Coronary artery (tissue), 2 donors: ENCODE measurements at regions not wholly inside any gene's neighbourhood (a gene's known extent, or its start where the extent isn't known, plus 50 kb on each side); places are given as distances from the start of the nearest gene placed in this dataset.

ENCODE experiments used
- DNase-seq: peaks from one replicate; pipeline ENCODE4 v3.0.0-alpha.2; 2017; ENCODE audit warnings: low spot score
- H3K27ac ChIP-seq, 2 donors: fragments of 200-600 bp; sonication (generic); one replicate each; pipeline ENCODE4 v1.5.1; 2016 to 2019
- H3K4me3 ChIP-seq: fragments of 200-600 bp; sonication (generic); 2 replicates; pipeline ENCODE4 v1.5.1; 2016; ENCODE audit warnings: mild to moderate bottlenecking, moderate library complexity
- CTCF ChIP-seq: fragments of 200-600 bp; sonication (generic); IDR thresholded peaks from one replicate; pipeline ENCODE4 v1.5.1; 2019; ENCODE audit warnings: antibody characterized with exemption

GRCh38 chr18:41530970-41531369, 424.1 kb upstream of the PIK3C3 start:
- H3K4me3 ChIP-seq, result no peak overlapping the region
- TF ChIP-seq CTCF, result no peak
- DNase-seq, result no peak
- H3K27ac ChIP-seq, result no peak overlapping the region

GRCh38 chr18:41529093-41529492, 425.9 kb upstream of the PIK3C3 start:
- no peak overlapping the region for H3K4me3 ChIP-seq
- H3K27ac ChIP-seq, result no peak overlapping the region
- TF ChIP-seq CTCF, result no peak
- no peak for DNase-seq

GRCh38 chr18:41526054-41526453, 429.0 kb upstream of the PIK3C3 start:
- TF ChIP-seq CTCF, result no peak
- Histone ChIP-seq H3K4me3 (no peak overlapping the region), H3K27ac (no peak overlapping the region)
- no peak for DNase-seq

GRCh38 chr18:41524674-41525470, 430.2 kb upstream of the PIK3C3 start:
- no peak for DNase-seq
- no peak for TF ChIP-seq CTCF
- Histone ChIP-seq H3K4me3 (no peak overlapping the region), H3K27ac (no peak overlapping the region)

- no peak for TF ChIP-seq CTCF
- no peak for DNase-seq
- H3K4me3 ChIP-seq, result no peak overlapping the region
- H3K27ac ChIP-seq, result no peak overlapping the region
Observed at GRCh38 chr18:41517142-41517541, 437.9 kb upstream of the PIK3C3 start.

- no peak overlapping the region for H3K4me3 ChIP-seq
- H3K27ac ChIP-seq, result no peak overlapping the region
- no peak for TF ChIP-seq CTCF
- no peak for DNase-seq
Observed at GRCh38 chr18:41513438-41513837, 441.6 kb upstream of the PIK3C3 start.

- no peak for TF ChIP-seq CTCF
- H3K27ac ChIP-seq, result no peak overlapping the region
- DNase-seq, result no peak
- no peak overlapping the region for H3K4me3 ChIP-seq
Observed at GRCh38 chr18:41504316-41504715, 450.7 kb upstream of the PIK3C3 start.
